Thymus (tissue), 11 donors: ENCODE measurements at regions not wholly inside any gene's neighbourhood (a gene's known extent, or its start where the extent isn't known, plus 50 kb on each side); places are given as distances from the start of the nearest gene placed in this dataset.
"Not testable (repeated sequence)": the region's sequence is repeated elsewhere in the genome, so short reads cannot be mapped to it uniquely, and the experiment has no call there.

Experiments
- DNase-seq, 9 donors: peaks; one replicate each; pipeline ENCODE4 v3.0.0-alpha.2; 2013; ENCODE audit warnings: low spot score in 9 of 9, low read depth in 6 of 9, missing footprints in 1 of 9
- H3K27ac ChIP-seq, 2 donors: one replicate each; pipeline ENCODE4 v1.5.1; 2013; ENCODE audit warnings: control low read depth in 1 of 2, low read depth in 1 of 2, low read length in 1 of 2, mild to moderate bottlenecking in 1 of 2, moderate library complexity in 1 of 2
- H3K27me3 ChIP-seq, 2 donors: one replicate each; pipeline ENCODE4 v1.5.1; 2013; ENCODE audit warnings: low read length in 1 of 2; ENCODE audit not compliant: control insufficient read depth in 2 of 2, insufficient read depth in 1 of 2
- H3K36me3 ChIP-seq, 2 donors: one replicate each; pipeline ENCODE4 v1.5.1; 2013; ENCODE audit warnings: low read length in 1 of 2, mild to moderate bottlenecking in 1 of 2, moderate library complexity in 1 of 2; ENCODE audit not compliant: control insufficient read depth in 2 of 2, insufficient read depth in 2 of 2
- H3K4me1 ChIP-seq, 2 donors: one replicate each; pipeline ENCODE4 v1.5.1; 2013; ENCODE audit warnings: low read length in 2 of 2; ENCODE audit not compliant: control insufficient read depth in 2 of 2, insufficient read depth in 2 of 2
- H3K4me3 ChIP-seq, 2 donors: one replicate each; pipeline ENCODE4 v1.5.1; 2013; ENCODE audit warnings: low read length in 2 of 2, control low read depth in 1 of 2, mild to moderate bottlenecking in 1 of 2
- H3K9me3 ChIP-seq, 2 donors: one replicate each; pipeline ENCODE4 v1.5.1; 2013; ENCODE audit warnings: low read length in 1 of 2, mild to moderate bottlenecking in 1 of 2; ENCODE audit not compliant: control insufficient read depth in 2 of 2, insufficient read depth in 1 of 2
- WGBS: extraction: QIAGEN DNeasy Blood & Tissue Kit; methylation state at CpG from one replicate; pipeline ENCODE4 v1.1.7; 2013; 5-methylcytosine and 5-hydroxymethylcytosine counted together
- donor health status: healthy.

DNA sequence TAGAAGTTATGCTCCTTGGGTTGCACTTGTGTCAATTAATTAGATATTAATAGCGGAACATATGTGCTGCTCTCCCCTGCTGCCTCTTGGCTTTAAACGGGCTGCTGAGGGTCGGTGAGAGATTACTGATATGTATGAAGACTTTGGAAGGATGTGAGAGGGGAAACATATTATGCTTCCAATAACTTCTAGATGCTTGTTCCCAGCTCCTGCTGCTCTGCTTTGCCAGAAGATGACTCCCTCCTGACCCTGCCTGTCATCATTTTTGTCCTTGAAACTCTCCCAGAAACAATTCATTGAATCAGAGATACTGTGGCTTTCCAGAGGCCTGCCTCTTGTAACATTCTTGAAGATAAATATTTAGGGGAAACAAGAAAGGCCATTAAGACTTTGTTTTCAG lies 300.1 kb upstream of the STXBP6 start:
- 96% methylated on average over 3 of the region's 3 CpGs for WGBS
- Histone ChIP-seq H3K27me3 (no peaks in the 10 kb centered on the region), H3K27ac (no peak overlapping the region), H3K4me3 (no peak overlapping the region), H3K4me1 (no peaks in the 10 kb centered on the region), H3K36me3 (no peaks in the 10 kb centered on the region), H3K9me3 (no peaks in the 10 kb centered on the region)
- no peak for DNase-seq

GRCh38 chr14:25349269-25349668 lies 299.3 kb upstream of the STXBP6 start:
- Histone ChIP-seq H3K9me3 (peaks cover 3 to 4% of the 10 kb centered on the region in 2 donors), H3K4me1 (no peaks in the 10 kb centered on the region), H3K27me3 (no peaks in the 10 kb centered on the region), H3K36me3 (no peaks in the 10 kb centered on the region), H3K27ac (no peak overlapping the region), H3K4me3 (no peak overlapping the region)
- WGBS, result 100% methylated on average over 1 of the region's 1 CpG
- no peak for DNase-seq

- no peaks in the 10 kb centered on the region for H3K4me1 ChIP-seq
- H3K27me3 ChIP-seq, result no peaks in the 10 kb centered on the region
- H3K4me3 ChIP-seq, result no peak overlapping the region
- no peaks in the 10 kb centered on the region for H3K36me3 ChIP-seq
- 98% methylated on average over 1 of the region's 1 CpG for WGBS
- no peak for DNase-seq
- peaks cover 3 to 4% of the 10 kb centered on the region in 2 donors for H3K9me3 ChIP-seq
- H3K27ac ChIP-seq, result no peak overlapping the region
Observed at GRCh38 chr14:25340882-25341281, 290.9 kb upstream of the STXBP6 start.

GRCh38 chr14:25322784-25323183 lies 272.8 kb upstream of the STXBP6 start:
- no peaks in the 10 kb centered on the region for H3K27me3 ChIP-seq
- H3K4me3 ChIP-seq, result no peak overlapping the region
- H3K4me1 ChIP-seq, result no peaks in the 10 kb centered on the region
- WGBS, result 88% methylated on average over 1 of the region's 1 CpG
- no peaks in the 10 kb centered on the region for H3K9me3 ChIP-seq
- H3K36me3 ChIP-seq, result no peaks in the 10 kb centered on the region
- no peak for DNase-seq
- no peak overlapping the region for H3K27ac ChIP-seq

DNA sequence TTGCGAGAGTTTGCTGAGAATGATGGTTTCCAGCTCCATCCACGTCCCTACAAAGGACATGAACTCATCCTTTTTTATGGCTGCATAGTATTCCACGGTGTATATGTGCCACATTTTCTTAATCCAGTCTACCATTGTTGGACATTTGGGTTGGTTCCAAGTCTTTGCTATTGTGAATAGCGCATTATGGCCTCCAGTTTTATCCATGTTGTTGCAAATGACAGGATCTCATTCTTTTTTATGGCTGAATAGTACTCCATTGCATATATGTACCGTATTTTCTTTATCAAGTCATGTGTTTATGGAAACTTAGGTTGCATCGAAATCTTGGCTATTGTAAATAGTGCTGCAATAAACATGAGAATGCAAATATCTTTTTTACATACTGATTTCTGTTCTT lies 266.1 kb upstream of the STXBP6 start:
- H3K27ac ChIP-seq, H3K36me3 ChIP-seq, H3K27me3 ChIP-seq, H3K4me3 ChIP-seq, DNase-seq, H3K9me3 ChIP-seq, H3K4me1 ChIP-seq: not testable (repeated sequence)
- WGBS, result 91% methylated on average over 4 of the region's 6 CpGs

- Histone ChIP-seq H3K36me3 (no peaks in the 10 kb centered on the region), H3K27me3 (no peaks in the 10 kb centered on the region), H3K27ac (no peak overlapping the region), H3K4me3 (no peak overlapping the region), H3K4me1 (no peaks in the 10 kb centered on the region), H3K9me3 (no peaks in the 10 kb centered on the region)
- 80% methylated on average over 3 of the region's 3 CpGs for WGBS
- DNase-seq, result no peak
Observed at GRCh38 chr14:25308244-25308643, 258.3 kb upstream of the STXBP6 start.

DNA sequence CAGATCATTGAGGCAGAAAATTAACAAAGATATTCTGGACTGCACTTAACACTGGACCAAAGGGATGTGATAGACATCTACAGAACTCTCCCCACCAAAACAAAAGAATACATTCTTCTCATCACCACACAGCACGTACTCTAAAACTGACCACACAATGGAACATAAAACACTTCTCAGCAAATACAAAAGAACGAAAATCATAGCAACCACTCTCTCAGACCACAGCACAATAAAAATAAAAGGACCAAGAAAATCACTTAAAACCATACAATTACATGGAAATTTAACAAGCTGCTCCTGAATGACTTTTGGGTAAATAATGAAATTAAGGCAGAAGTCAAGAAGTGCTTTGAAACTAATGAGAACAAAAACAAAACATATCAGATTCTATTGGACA lies 254.0 kb upstream of the STXBP6 start:
- Histone ChIP-seq H3K27me3 (no peaks in the 10 kb centered on the region), H3K4me3 (no peak overlapping the region), H3K27ac (no peak overlapping the region), H3K9me3 (no peaks in the 10 kb centered on the region), H3K36me3 (no peaks in the 10 kb centered on the region), H3K4me1 (no peaks in the 10 kb centered on the region)
- DNase-seq, result no peak
- 72% methylated on average over 2 of the region's 2 CpGs for WGBS

GRCh38 chr14:25298238-25298637 lies 248.3 kb upstream of the STXBP6 start:
- DNase-seq, result no peak
- Histone ChIP-seq H3K27me3 (no peaks in the 10 kb centered on the region), H3K4me3 (no peak overlapping the region), H3K4me1 (no peaks in the 10 kb centered on the region), H3K27ac (no peak overlapping the region), H3K36me3 (no peaks in the 10 kb centered on the region), H3K9me3 (no peaks in the 10 kb centered on the region)

GRCh38 chr14:25290154-25290553 lies 240.2 kb upstream of the STXBP6 start:
- WGBS, result 79% methylated on average over 1 of the region's 1 CpG

DNA sequence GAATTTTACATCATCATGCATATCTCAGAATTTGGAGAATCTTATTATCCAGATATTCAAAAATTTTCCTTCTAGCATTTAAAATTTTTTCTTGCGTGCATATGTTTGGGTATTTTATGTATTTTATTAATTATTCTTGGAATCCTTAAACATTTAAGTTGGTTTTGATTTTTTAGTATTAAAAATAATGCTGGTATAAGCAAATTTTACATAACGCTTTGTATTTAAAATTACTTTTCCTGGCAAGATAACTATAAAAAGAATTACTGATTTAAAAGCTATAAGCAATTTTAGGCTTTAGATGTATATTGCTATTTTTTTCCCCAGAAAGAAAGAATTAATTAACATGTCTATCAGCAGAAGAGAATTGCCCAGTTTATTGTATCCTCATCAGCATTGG lies 224.6 kb upstream of the STXBP6 start:
- Histone ChIP-seq H3K9me3 (no peaks in the 10 kb centered on the region), H3K4me3 (no peak overlapping the region), H3K27me3 (no peaks in the 10 kb centered on the region), H3K36me3 (no peaks in the 10 kb centered on the region), H3K4me1 (no peaks in the 10 kb centered on the region), H3K27ac (no peak overlapping the region)
- WGBS, result 73% methylated on average over 2 of the region's 2 CpGs
- no peak for DNase-seq

More at GRCh38 chr14:25290154-25290553, 240.2 kb upstream of the STXBP6 start:
- not testable (repeated sequence) for DNase-seq, H3K27ac ChIP-seq, H3K4me1 ChIP-seq, H3K27me3 ChIP-seq, H3K9me3 ChIP-seq, H3K4me3 ChIP-seq, H3K36me3 ChIP-seq
